Dedifferentiated amniotic fluid mesenchymal stem cell (primary cell): ENCODE measurements at regions not wholly inside any gene's neighbourhood (a gene's known extent, or its start where the extent isn't known, plus 50 kb on each side); places are given as distances from the start of the nearest gene placed in this dataset.

Source experiments
- DNase-seq: peaks from one replicate; pipeline ENCODE4 v3.0.0-alpha.2; 2016; ENCODE audit errors: extremely low spot score

- DNase-seq: peak; percentile 15
Measured at GRCh38 chr3:3560591-3561311, 238.5 kb upstream of the LRRN1 start.

GRCh38 chr3:3559786-3560185, 239.4 kb upstream of the LRRN1 start:
- no peak for DNase-seq

- no peak for DNase-seq
Measured at GRCh38 chr3:3556078-3556477, 243.2 kb upstream of the LRRN1 start.

- DNase-seq: no peak
Measured at GRCh38 chr3:3553236-3553635, 246.0 kb upstream of the LRRN1 start.

GRCh38 chr3:3552761-3553160, 246.5 kb upstream of the LRRN1 start:
- no peak for DNase-seq

GRCh38 chr3:3551981-3552380, 247.2 kb upstream of the LRRN1 start:
- DNase-seq: no peak

- DNase-seq: no peak
Measured at GRCh38 chr3:3545360-3545759, 253.9 kb upstream of the LRRN1 start.

- DNase-seq: no peak
Measured at GRCh38 chr3:3538451-3538850, 260.8 kb upstream of the LRRN1 start.

- DNase-seq: no peak
Measured at GRCh38 chr3:3532508-3532907, 266.7 kb upstream of the LRRN1 start.

- no peak for DNase-seq
Measured at GRCh38 chr3:3531476-3531875, 267.8 kb upstream of the LRRN1 start.

GRCh38 chr3:3519266-3519665, 280.0 kb upstream of the LRRN1 start:
- no peak for DNase-seq

- DNase-seq: no peak
Measured at GRCh38 chr3:3516996-3517395, 282.2 kb upstream of the LRRN1 start.

GRCh38 chr3:3516384-3516783, 282.8 kb upstream of the LRRN1 start:
- DNase-seq: no peak

GRCh38 chr3:3509665-3510064, 289.6 kb upstream of the LRRN1 start:
- no peak for DNase-seq

- DNase-seq: no peak
Measured at GRCh38 chr3:3504686-3505085, 294.5 kb upstream of the LRRN1 start.

- DNase-seq: no peak
Measured at GRCh38 chr3:3503411-3503810, 295.8 kb upstream of the LRRN1 start.

GRCh38 chr3:3499987-3500386, 299.2 kb upstream of the LRRN1 start:
- no peak for DNase-seq

- DNase-seq: no peak
Measured at GRCh38 chr3:3499012-3499562, 300.1 kb upstream of the LRRN1 start.

- no peak for DNase-seq
Measured at GRCh38 chr3:3495611-3496010, 303.6 kb upstream of the LRRN1 start.

GRCh38 chr3:3476669-3477068, 297.2 kb upstream of the CRBN start:
- no peak for DNase-seq

GRCh38 chr3:3468596-3468995, 289.1 kb upstream of the CRBN start:
- DNase-seq: no peak

GRCh38 chr3:3464131-3464530, 284.6 kb upstream of the CRBN start:
- no peak for DNase-seq

GRCh38 chr3:3461317-3461716, 281.8 kb upstream of the CRBN start:
- DNase-seq: no peak

- no peak for DNase-seq
Measured at GRCh38 chr3:3448468-3448867, 269.0 kb upstream of the CRBN start.
